GM18517 (cell line): ENCODE measurements at regions not wholly inside any gene's neighbourhood (a gene's known extent, or its start where the extent isn't known, plus 50 kb on each side); places are given as distances from the start of the nearest gene placed in this dataset.

ENCODE experiments used
- ATAC-seq: cut with Tn5 transposase; IDR thresholded peaks from one replicate; pipeline ENCODE4 v1.9.1; 2021; ENCODE audit warnings: mild to moderate bottlenecking, moderate library complexity; ENCODE audit not compliant: unreplicated experiment

DNA sequence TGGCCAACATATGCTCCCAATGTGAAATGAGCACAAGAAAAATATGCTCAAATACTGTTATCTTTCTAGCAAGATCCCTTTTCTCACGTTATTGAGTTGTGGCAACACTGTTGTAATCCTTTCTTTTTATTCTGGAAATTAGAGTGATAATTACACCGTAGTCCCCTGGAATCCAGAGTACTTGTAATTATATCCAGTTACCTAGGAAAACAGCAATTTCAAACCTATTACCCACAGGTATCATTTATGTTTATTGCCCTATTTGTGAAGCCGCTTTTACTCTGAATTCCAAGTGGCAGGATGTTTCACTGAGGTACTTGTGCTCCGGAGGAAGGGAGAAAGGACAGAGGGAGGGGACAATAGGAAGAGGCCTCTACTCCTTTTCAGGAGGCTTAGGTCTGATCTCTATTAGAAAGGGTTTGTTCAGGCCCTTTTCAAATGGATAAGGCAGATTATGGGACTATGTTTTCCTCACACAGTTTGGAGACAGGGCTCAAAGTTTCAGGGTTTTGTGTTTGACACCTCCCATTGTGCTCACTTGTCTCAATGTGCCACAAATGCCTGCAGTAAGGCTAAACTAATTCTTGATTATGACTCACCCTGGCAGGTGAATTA lies 646.6 kb downstream of the TUSC7 start:
- no peak for ATAC-seq

- no peak for ATAC-seq
These were observed 649.2 kb downstream of the TUSC7 start for GRCh38 chr3:117358717-117359314.

- no peak for ATAC-seq
These were observed 657.0 kb downstream of the TUSC7 start for GRCh38 chr3:117366574-117366973.

GRCh38 chr3:117367861-117368260 lies 658.3 kb downstream of the TUSC7 start:
- no peak for ATAC-seq

DNA sequence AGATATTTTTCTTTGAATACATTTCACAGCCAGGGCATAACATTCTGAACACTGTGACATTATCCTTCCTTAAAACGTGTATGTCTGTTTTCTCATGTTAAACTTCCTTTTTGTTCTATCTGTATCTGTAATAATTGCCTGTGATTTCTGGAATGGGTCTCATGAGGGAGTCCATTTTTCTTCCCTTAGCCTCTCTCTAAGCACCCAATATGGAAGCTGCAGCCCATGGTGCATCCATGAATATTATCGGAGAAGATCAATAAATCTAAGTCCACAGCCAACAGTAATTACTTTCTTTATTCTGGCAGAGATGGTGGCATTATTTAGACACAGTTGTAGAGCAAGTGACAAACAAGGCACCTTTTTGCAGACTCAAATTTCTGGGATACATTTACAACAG lies 671.1 kb downstream of the TUSC7 start:
- no peak for ATAC-seq

DNA sequence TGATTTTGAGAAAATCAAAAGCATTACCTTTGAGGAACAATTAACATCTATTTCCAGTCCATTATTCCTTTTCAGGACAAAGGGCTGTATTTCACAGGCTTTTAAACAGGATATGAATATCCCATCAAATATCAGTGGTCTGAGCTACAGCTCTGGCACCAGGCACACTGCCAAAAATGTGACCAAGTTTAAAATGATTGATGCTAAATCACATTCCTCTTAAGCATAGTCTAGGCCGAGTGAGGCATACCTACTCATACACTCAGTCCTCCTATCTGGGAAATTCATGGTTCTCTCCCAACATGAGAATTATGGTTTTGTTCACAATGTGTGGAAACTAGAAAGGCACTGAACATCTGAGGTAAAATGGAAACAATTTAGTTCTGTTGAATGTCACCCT lies 683.5 kb downstream of the TUSC7 start:
- ATAC-seq, result no peak

DNA sequence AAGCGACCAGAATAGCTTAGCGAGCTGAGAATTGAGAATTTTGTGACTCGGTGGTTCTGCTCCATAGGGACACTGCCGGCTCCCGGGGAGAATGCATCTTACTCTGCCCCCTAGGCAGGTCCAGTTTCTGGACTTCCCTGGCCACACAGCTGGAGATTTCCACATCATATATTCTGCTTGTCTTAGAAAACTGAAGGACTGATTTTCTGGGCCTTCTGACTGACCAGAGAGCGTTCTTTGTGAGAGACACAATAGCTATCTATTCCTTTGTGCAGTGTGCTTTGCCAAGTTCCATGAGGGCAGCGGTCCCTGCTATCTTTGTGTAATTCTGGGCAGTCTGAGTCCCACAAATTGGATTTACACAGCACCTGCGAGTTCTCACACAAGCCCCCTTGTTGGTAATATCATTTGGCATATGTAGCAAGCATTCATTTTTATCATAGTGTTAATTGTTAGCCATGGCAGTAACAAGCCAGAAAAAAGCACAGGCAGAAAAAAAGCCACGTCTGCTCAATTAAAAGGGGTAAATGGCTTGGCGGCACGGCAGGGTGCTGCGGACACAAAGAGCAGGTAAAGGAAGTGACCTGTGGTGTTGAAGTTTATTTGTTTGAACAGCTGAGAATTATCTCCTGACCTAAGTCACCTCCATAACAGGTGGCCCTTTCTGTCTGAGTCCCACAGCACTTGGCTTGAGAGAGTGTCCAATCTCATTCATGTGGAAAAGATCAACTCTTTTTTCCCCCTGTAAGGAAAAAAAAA lies 688.7 kb downstream of the TUSC7 start:
- no peak for ATAC-seq

- ATAC-seq, result no peak
These were observed 689.9 kb downstream of the TUSC7 start for GRCh38 chr3:117399311-117400078.

DNA sequence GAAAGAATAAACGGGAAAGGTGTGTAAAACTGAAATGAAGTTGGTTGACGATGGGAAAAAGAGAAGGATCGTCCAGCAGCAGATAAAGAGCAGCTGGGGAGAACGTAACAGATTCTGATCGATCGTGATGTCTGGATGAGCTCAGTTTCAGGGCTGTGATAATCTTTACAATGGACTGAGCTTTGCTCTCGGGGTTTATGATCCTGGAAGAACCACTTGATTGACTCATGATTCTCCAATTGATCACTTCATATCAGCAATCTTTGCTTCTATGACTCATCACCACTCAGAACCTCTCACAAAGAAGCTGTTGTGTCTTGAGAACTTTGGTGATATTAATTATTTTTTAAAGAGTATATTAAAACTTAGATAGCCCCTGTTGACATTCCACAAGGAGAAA lies 690.7 kb downstream of the TUSC7 start:
- no peak for ATAC-seq

DNA sequence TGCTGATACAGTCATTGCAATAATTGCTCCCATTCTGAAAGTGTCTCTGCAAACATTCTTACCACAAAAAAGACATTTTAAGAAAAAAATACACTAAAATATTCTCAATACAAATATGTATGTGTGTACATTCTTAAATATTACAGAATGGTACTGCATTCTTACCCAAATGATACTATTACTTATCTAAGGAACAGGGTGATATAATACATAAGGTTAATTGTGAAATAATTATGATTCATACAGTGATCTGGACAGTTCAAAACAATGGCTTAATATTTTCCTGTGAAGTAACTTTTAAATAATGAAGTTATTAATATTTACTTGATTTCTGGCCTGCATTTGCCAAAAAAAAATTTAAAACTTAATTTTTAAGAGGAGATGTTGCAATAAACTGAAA lies 694.6 kb downstream of the TUSC7 start:
- ATAC-seq, result no peak

DNA sequence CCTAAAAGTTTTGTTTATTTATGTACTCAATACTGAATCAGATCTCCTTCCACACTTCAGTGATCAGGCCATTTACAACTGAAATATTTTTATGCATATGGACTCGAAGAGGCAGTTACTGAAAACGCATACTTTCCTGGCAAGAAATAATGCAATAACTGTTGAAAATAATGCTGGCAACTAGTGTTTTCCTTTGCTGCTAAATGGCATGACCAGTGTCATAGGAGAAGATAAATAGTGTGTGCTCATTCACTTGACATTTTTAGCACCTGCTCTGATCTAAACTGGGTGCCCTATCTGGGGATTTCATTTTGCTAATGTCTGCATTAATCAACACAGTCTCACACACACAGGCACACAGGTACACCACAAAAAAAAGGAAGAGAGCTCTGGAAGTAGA lies 695.2 kb downstream of the TUSC7 start:
- ATAC-seq, result no peak

GRCh38 chr3:117405359-117405758 lies 695.8 kb downstream of the TUSC7 start:
- ATAC-seq, result no peak

DNA sequence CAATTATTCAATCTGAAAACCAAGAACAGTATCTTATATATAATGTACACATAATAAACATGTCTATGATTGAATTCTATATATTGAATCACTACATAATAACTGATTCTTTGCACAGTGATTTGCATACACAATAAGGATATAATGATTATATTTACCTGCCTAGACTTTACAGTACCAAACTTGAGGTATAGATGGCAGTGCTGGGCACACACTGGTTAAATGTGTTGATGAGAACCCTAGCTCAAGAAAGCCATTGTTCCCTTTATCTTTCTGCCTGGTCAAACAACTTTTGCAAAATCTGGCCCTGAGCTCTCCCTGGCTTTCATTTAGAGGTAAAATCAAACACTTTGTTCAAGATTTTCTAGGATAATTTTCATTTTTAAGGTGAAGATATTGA lies 697.7 kb downstream of the TUSC7 start:
- peak; percentile 81 for ATAC-seq

GRCh38 chr3:117408811-117409210 lies 699.2 kb downstream of the TUSC7 start:
- no peak for ATAC-seq

DNA sequence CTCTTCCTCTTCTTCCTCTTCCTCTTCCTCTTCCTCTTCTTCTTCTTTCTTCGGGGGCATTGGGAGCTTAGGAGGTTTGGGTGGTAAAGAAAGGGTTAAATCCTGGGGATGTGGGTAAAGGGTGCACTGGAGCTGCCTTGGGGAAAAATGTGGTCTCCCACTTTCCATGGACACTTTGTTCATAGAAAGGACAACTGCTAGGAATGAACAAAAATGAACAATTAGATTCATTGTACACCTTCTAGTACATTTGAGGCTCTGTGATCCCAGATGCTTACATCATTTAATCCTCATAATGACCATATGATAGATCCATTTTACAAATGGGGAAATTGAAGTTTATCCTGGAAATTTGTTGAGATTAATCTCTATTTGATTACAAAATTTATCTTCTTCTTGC lies 699.7 kb downstream of the TUSC7 start:
- ATAC-seq, result no peak

- ATAC-seq, result no peak
These were observed 700.3 kb downstream of the TUSC7 start for GRCh38 chr3:117409701-117410459.

GRCh38 chr3:117411971-117412370 lies 702.4 kb downstream of the TUSC7 start:
- no peak for ATAC-seq

DNA sequence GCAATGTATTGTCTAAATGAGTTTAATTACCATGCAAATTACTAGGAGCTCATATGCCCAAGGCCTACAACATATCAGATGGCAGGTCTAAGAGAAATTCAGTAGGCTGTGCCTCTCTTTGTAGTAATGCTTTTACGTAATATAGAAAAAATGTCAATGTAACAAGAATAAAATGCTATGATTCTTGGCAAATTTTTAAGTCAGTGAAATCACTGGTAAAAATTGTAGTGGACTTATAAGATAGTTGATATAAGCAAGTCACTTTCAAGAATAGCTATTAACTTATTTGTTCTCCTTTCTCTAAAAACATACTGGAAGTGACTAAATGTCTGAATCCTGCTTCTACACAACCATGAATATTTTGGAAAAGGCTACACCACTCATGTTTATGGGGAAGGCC lies 707.8 kb downstream of the TUSC7 start:
- no peak for ATAC-seq

GRCh38 chr3:117427081-117427480 lies 717.5 kb downstream of the TUSC7 start:
- no peak for ATAC-seq

DNA sequence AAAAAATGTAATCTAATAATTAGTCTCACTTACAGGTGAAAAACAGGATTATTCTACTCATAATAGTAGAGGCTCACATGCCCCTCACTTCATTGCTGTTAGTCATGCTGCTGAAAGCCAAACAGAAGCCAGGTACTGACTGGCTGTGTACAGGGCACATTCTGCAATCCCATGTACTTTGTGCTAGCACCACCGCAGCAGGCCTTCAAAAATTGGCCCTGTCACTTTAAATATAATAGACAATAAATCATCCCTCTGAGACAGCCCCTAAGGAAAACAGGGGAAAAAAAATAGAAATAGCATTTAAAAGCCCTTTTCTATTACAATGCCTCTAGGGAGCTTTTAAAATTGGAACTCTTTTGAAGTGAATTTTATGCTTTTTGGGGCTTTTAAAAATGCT lies 723.8 kb downstream of the TUSC7 start:
- no peak for ATAC-seq
